D721Med (cell line): ENCODE measurements at regions not wholly inside any gene's neighbourhood (a gene's known extent, or its start where the extent isn't known, plus 50 kb on each side); places are given as distances from the start of the nearest gene placed in this dataset.
"Not testable (repeated sequence)": the region's sequence is repeated elsewhere in the genome, so short reads cannot be mapped to it uniquely, and the experiment has no call there.

Experiments
- DNase-seq: peaks from one replicate; pipeline ENCODE4 v3.0.0; 2011; ENCODE audit warnings: low spot score; ENCODE audit not compliant: insufficient read length
- FAIRE-seq: peaks from 2 replicates; lab custom pipeline; 2011; peaks lifted over from hg19 to GRCh38; lab: Jason Lieb, UNC
- TF ChIP-seq, protein P1 (sequence below): IDR thresholded peaks from 2 replicates; pipeline ENCODE4 v1.5.1; 2012; ENCODE audit warnings: mild to moderate bottlenecking, control low read depth; ENCODE audit not compliant: insufficient read depth; ENCODE audit errors: missing control alignments

DNA sequence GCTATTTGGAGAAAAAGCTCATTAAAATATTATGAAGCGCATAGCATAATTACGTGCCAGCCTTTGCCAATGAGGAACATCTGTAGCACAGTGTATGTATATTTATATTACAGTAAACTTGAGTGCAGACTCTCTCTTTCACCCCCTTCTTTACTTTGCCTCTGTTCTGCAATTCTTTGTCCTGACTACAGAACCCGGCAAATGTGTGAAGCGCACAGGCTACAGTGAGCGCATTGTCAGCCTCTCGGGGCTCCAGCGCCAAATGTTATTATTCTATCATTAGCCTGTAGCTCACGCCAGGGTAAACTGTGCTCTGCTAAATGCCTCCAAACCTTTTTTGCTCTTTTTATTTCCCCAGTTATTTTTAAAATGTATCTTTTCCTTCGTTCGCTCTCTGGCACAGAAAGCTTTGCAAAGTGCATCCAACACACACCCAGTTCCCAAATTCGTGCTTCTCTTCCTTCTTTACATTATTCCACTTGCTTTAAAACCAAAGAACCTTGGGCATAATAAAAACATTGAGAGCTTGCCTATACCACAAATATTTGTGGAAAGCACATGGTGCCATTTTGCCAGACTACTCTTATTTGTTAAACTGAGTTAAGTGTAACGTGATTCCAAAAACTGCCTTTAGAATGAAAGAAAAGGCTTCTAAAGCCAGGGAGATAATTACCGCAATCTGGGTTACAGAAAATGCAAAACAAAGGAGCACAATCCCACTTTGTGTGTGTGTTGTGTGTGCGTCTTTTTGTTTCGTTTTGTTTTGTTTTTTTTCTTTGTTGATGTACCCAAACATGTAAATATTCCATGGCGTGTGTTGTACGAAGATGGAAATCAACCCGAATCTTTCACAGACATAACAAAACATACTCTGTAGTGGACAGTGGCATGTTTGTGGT lies 164.1 kb upstream of the MPDZ start:
- FAIRE-seq = no peak

DNA sequence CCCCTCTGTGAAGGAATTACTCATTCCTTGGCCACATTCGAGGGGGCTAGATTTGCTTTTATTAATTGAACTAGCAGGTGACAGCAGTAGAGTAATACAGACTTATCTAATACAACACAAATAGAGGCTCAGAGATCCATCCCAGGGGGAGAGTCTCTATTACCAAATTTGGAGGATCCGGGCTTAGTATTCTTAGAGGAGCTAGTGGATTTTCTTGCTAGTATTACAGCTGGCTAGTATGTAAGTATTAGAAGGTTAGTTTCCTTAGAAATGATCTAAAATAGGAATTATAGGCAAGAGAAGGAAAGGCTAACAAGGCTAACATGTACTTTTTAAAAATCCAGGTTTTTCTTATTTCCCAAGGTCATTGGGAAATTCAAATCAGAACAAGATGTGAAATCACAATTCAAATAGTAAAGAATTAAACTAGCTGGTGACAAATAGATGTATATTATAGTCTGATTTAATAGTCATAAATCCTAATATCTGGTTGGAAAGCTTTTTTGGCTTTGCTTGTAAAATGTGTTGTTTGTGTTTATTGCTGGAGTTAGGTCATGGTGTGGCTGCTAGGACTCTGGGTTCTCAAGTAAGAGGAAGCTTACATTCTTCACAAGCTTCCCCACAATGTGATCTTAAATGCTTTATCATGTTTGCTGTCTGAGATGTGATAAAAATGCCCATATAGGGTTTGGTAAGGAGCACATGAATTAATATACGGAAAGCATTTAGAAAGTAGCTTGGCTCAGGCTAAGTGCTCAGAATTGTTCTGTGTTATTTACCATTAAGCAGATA lies 160.4 kb upstream of the MPDZ start:
- no peak for DNase-seq
- no peak for FAIRE-seq
- TF ChIP-seq, protein P1, sequence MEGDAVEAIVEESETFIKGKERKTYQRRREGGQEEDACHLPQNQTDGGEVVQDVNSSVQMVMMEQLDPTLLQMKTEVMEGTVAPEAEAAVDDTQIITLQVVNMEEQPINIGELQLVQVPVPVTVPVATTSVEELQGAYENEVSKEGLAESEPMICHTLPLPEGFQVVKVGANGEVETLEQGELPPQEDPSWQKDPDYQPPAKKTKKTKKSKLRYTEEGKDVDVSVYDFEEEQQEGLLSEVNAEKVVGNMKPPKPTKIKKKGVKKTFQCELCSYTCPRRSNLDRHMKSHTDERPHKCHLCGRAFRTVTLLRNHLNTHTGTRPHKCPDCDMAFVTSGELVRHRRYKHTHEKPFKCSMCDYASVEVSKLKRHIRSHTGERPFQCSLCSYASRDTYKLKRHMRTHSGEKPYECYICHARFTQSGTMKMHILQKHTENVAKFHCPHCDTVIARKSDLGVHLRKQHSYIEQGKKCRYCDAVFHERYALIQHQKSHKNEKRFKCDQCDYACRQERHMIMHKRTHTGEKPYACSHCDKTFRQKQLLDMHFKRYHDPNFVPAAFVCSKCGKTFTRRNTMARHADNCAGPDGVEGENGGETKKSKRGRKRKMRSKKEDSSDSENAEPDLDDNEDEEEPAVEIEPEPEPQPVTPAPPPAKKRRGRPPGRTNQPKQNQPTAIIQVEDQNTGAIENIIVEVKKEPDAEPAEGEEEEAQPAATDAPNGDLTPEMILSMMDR = no peak

More for the DNA sequence above, 164.1 kb upstream of the MPDZ start:
- no peak for DNase-seq
- TF ChIP-seq, protein P1 = no peak

DNA sequence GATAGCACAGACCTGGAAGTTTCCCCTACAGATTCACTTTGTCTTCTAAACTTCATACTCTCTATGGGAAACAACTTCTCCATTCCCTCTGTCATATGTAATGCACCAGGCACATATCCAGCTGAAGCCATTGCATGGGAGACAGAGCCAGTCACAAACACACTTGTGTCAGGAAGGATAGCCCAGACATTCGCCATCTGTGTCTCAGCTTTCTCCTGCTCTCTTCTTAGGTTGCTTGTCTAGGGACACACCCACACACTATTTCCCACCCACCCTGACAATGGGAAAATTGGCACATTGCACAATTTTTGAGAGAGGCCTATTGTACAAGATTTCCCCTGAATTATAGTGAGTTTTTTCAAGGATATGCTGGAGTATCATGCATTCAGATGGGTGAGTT lies 158.4 kb upstream of the MPDZ start:
- TF ChIP-seq, protein P1 = no peak
- no peak for FAIRE-seq

DNA sequence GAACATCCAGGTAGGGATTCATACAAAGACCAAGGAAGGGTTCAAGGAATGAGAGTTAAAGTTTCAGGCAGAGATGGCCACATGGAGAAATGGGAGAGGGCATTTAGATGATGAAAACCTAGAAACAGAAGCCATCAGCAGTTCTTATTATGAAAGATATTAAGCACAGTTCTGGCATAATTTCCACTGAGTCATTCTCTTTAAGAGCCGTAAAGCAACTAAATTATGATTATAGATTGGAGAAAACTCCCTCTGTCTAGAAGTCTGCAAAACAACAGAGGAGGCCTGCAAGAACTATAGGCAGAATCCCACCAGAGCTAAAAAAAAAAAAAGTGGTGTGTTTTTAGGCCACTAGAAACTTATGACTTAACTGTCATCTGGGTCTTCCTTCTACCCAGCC lies 157.1 kb upstream of the MPDZ start:
- DNase-seq = no peak
- TF ChIP-seq, protein P1 = no peak
- no peak for FAIRE-seq

More for the DNA sequence above, 158.4 kb upstream of the MPDZ start:
- no peak for DNase-seq

DNA sequence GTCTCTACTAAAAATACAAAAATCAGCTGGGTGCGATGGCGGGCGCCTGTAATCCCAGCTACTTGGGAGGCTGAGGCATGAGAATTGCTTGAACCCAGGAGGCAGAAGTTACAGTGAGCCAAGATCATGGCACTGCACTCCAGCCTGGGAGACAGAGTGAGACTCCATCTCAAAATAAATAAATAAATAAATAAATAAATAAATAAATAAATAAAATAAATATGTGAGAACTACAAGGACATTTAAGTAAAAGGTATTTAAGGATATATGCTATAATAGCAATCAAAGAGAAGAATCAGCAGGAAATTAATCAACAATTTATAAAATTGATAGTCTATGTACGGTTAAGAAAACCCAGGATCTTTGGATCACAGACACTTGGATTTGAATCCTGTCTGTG lies 154.0 kb upstream of the MPDZ start:
- DNase-seq, FAIRE-seq: not testable (repeated sequence)

DNA sequence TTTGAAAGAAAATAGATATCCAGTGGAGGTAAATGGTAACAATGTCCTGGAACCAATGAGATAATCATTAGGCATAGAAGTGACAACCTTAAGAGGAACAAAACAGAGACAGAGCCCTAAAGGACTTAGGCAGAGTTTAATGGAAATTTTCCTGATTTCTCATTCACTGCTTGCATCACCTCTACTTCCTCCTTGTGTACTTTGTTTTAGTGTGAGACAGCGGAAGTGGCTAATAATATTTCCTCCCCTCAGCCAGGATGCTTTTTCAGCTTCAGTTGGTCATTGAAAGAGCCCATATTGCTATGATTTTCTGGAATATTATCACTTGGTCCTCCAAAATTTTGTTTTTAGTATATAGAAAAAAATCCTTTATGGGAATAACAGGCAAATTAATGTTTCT lies 153.4 kb upstream of the MPDZ start:
- TF ChIP-seq, protein P1 = no peak
- no peak for FAIRE-seq
- no peak for DNase-seq

DNA sequence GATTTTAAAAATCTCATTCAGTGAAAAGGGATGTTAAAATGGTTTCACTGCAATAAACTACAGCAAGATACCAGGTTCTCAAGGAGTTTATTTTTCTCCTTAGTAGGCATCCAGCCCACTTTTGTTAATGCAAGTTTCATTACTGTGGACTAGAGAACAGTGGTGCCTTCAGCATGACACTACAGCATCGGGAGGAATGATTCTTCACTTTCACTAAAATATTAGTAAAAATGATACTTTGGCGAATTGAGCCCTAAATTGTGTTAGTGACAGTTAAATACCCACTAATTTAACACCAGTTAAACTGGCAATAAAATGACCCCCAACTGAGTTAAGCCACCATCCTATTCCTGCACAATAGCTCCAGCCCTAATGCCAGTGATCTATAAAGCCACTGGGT lies 152.2 kb upstream of the MPDZ start:
- no peak for DNase-seq
- TF ChIP-seq, protein P1 = no peak
- no peak for FAIRE-seq
